ENCODE measurements at regions not wholly inside any gene's neighbourhood (a gene's known extent, or its start where the extent isn't known, plus 50 kb on each side); places are given as distances from the start of the nearest gene placed in this dataset.

GRCh38 chr1:60229821-60230220 is 156.3 kb upstream of the C1orf87 start:
- DNase-seq, result no peak

- DNase-seq, result no peak
Measured at GRCh38 chr1:60228041-60228491, 154.5 kb upstream of the C1orf87 start.

GRCh38 chr1:60227601-60228000 is 154.0 kb upstream of the C1orf87 start:
- no peak for DNase-seq

GRCh38 chr1:60225486-60225885 is 151.9 kb upstream of the C1orf87 start:
- DNase-seq, result no peak

GRCh38 chr1:60224523-60224922 is 151.0 kb upstream of the C1orf87 start:
- DNase-seq, result no peak

GRCh38 chr1:60223158-60223557 is 149.6 kb upstream of the C1orf87 start:
- no peak for DNase-seq

- DNase-seq, result no peak
Measured at GRCh38 chr1:60222360-60223115, 149.0 kb upstream of the C1orf87 start.

GRCh38 chr1:60213253-60213652 is 139.7 kb upstream of the C1orf87 start:
- DNase-seq, result no peak

GRCh38 chr1:60196026-60196425 is 122.5 kb upstream of the C1orf87 start:
- DNase-seq, result no peak

GRCh38 chr1:60185684-60186083 is 112.1 kb upstream of the C1orf87 start:
- DNase-seq, result no peak

GRCh38 chr1:60184521-60184920 is 111.0 kb upstream of the C1orf87 start:
- no peak for DNase-seq

GRCh38 chr1:60173729-60174505 is 100.3 kb upstream of the C1orf87 start:
- DNase-seq, result no peak

GRCh38 chr1:60173006-60173405 is 99.4 kb upstream of the C1orf87 start:
- DNase-seq, result no peak

GRCh38 chr1:60171801-60172200 is 98.2 kb upstream of the C1orf87 start:
- no peak for DNase-seq

GRCh38 chr1:60170709-60171108 is 97.1 kb upstream of the C1orf87 start:
- DNase-seq, result no peak

- no peak for DNase-seq
Measured at GRCh38 chr1:60169206-60169605, 95.6 kb upstream of the C1orf87 start.

- DNase-seq, result no peak
Measured at GRCh38 chr1:60162936-60163335, 89.4 kb upstream of the C1orf87 start.

GRCh38 chr1:60160141-60160540 is 86.6 kb upstream of the C1orf87 start:
- DNase-seq, result no peak

- no peak for DNase-seq
Measured at GRCh38 chr1:60156371-60156770, 82.8 kb upstream of the C1orf87 start.

GRCh38 chr1:60153961-60154360 is 80.4 kb upstream of the C1orf87 start:
- DNase-seq, result no peak

GRCh38 chr1:60152891-60153290 is 79.3 kb upstream of the C1orf87 start:
- DNase-seq, result no peak

- no peak for DNase-seq
Measured at GRCh38 chr1:60151311-60151710, 77.7 kb upstream of the C1orf87 start.

GRCh38 chr1:60149251-60149650 is 75.7 kb upstream of the C1orf87 start:
- no peak for DNase-seq

GRCh38 chr1:60146884-60147283 is 73.3 kb upstream of the C1orf87 start:
- DNase-seq, result no peak
